ENCODE measurements at regions not wholly inside any gene's neighbourhood (a gene's known extent, or its start where the extent isn't known, plus 50 kb on each side); places are given as distances from the start of the nearest gene placed in this dataset.

DNA sequence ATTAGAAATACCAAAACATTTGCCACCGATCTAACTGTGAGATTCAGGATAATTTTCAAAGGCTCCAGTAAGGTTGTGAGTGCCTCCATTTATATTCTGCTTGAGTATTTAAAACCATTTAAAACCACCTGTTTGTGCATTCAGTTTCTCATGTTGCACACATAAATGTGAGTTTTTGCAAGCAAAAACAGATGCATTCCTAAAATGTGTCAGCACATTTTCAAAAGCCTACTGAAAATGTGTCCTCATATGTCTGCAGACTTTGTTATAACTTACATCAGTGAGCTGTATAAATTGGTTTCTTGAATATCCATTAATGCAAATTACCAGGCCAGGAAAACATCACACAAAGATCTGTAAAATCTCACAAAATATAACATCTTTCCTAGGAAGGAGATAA is 676.6 kb upstream of the EPHA7 start:
- DNase-seq (ENCODE audit: low read depth, low spot score) = no peak

GRCh38 chr6:94089941-94090340 is 670.6 kb upstream of the EPHA7 start:
- no peak for DNase-seq (ENCODE audit: low read depth, low spot score)

DNA sequence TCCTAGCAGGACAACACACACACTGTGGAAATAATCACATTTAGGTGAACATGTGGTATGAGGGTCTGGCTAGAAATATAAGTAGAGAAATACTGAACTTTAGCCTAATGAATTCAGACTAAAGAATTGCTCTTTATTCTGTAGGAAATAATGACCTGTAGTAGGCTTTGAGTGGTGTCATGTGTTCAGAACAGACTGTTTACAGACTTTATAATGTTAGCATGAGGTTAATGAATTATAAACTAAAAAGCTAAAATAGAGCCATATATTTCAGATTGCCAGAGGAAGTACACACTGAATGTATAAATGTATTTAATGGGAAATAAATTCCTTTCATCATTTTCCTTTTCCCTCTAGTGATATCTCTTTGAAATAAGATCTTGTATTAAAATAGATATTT is 669.5 kb upstream of the EPHA7 start:
- no peak for DNase-seq (ENCODE audit: low read depth, low spot score)

DNA sequence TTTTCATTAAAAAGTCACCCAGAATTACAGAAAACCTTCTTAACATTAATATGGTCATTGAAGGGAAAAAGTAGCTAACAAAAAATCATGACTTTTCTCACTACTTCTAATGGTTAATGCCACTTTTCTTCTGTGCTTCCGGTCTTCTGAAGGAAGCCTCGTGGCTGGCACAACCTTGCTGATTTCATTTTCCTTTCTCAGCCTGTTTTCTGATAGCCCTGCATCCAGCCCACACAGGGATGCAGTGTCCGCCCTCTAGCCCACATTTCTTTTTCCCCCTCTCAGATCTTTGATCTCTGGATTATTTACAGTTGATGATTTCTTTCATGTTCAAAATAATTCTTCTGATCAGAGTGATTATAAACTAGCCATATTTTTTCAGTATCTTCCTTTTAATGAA is 655.4 kb upstream of the EPHA7 start:
- DNase-seq (ENCODE audit: low read depth, low spot score) = no peak

- no peak for DNase-seq (ENCODE audit: low read depth, low spot score)
Measured at GRCh38 chr6:94071835-94072234, 652.5 kb upstream of the EPHA7 start.

DNA sequence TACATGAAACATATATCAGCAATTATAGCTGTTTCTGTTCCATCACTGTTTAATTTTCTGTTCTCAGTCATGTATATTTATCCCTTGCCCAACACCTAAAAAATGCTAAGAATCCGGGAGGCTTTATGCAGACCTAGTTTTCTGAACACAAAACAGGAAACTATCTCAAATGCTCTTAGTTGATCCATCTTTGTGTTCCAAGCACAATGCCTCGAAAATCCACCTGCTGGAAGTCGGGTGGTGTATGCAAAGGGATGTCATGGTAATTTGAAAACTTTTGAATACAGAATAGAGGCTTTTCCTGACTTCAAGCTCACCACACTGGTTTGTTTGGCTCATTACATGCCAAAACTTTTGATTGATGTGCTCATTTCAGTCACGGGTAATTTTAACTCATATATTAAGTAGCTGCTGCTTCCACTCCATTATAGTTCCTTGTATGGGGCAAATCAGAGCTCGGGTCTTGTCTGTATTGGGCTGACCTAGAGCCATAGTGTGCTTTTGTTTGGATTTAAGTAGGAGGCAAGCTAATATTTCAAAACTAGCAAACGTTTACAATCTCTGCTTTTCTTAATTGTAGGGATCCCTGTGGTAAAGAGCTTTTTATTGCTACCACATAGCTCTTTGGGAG is 646.5 kb upstream of the EPHA7 start:
- no peak for DNase-seq (ENCODE audit: low read depth, low spot score)

GRCh38 chr6:94052749-94053148 is 633.4 kb upstream of the EPHA7 start:
- DNase-seq (ENCODE audit: low read depth, low spot score) = no peak

DNA sequence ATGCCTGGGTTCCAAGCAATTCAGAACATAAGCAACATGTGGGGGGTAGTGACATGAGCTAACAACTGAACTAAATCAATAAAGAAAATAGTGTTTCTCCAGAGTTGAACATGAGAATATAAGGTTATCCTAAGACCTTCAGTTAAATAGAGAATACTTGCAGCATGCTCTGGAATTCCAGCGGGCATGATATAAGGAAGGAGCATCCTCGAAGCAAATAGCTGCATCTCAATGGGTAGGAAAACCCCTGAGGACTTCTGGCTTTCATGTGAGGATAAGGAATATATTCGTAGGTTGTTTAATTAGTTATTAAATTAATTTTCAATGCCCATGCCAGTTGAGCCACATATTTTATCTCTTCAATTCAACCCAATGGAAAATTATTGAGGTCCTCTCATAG is 631.2 kb upstream of the EPHA7 start:
- no peak for DNase-seq (ENCODE audit: low read depth, low spot score)

DNA sequence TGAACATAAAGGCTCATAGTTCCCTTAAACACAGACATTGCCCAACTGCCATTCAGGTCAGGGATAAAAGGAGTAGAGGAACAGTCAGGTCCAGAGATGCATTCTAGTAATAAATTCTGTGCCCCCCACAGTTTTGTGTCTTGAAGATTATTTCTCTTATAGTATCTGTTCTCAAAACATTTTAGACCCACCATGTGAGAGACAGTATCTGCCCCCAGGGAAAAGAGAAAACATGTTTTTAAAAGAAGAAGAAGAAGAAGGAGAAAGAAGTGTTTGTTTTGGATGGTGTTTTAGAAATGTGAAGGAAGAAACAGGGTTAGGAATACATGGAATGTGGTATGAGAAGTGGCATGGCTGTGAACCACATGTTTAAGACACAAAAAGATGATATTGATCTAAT is 629.6 kb upstream of the EPHA7 start:
- DNase-seq (ENCODE audit: low read depth, low spot score) = no peak

- no peak for DNase-seq (ENCODE audit: low read depth, low spot score)
Measured at GRCh38 chr6:94045099-94045829, 625.9 kb upstream of the EPHA7 start.

GRCh38 chr6:94041945-94042709 is 622.8 kb upstream of the EPHA7 start:
- no peak for DNase-seq (ENCODE audit: low read depth, low spot score)

DNA sequence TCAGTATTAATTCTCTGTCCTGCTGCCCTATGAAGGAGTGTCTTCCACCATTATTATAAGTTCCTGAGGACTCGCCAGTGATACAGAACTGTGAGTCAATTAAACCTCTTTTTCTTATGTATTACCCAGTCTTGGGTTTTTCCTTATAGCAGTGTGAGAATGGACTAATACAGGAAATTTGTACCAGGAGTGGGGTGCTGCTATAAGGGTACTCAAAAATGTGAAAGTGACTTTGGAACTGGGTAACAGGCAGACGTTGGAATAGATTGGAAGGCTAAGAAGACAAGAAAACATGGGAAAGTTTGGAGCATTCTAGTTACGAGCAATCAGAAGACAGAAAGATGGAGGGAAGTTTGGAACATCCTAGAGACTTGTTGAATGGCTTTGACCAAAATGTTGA is 616.7 kb upstream of the EPHA7 start:
- DNase-seq (ENCODE audit: low read depth, low spot score) = no peak

DNA sequence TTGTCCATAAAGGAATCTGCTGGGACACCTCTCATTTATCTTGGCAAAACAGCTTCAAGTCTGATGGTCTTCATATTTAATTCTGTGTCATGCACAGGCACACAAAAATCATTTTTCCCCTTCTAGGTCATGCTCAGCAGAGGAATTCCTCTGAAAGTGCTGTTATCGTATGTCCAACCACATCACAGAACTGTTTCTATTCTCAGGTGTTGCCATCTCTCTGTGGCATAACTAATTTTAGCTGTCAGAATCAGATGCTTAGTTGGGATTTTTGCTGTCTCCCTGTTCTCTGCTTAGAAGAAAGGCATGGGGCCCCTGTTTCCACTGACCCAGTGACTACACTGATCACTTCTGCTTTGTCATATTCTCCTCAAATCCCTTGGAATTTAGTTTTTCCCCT is 608.0 kb upstream of the EPHA7 start:
- no peak for DNase-seq (ENCODE audit: low read depth, low spot score)

- DNase-seq (ENCODE audit: low read depth, low spot score) = no peak
Measured at GRCh38 chr6:94026575-94026974, 607.2 kb upstream of the EPHA7 start.

- no peak for DNase-seq (ENCODE audit: low read depth, low spot score)
Measured at GRCh38 chr6:94005835-94006234, 586.5 kb upstream of the EPHA7 start.

DNA sequence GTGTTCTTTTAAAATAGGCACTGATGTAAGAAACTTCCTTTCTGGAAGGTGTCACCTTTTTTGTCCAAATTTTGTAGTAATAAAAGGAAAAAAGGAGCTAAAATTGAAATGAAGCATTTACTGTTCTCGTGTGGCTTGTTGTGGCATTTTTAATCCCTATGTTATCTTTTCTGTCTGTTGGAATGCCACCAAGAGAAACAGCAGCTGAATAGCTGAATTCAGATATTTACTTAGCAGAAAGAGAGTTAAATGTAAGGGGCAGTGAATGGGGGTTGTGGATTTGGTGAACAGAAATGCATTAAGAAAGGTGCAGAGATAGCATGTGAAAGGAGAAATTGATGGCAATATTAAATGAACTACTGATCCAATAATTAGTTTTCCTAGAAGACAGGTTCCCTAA is 573.6 kb upstream of the EPHA7 start:
- DNase-seq (ENCODE audit: low read depth, low spot score) = no peak

DNA sequence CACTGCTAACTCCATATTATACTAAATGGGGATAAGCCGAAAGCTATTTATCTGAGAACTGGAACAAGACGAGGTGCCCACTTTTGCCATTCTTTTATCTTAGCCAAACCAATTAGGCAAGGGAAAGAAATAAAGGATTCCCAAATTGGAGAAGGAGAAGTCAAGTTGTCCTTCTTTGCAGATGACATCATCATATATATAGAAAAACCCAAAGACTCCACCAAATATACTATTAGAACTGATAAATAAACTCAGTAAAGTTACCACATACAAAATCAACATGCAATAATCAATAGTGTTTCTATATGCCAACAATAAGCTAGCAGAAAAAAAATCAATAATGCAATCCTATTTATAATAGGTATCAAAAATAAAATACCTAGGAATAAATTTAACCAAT is 570.3 kb upstream of the EPHA7 start:
- DNase-seq (ENCODE audit: low read depth, low spot score) = no peak

DNA sequence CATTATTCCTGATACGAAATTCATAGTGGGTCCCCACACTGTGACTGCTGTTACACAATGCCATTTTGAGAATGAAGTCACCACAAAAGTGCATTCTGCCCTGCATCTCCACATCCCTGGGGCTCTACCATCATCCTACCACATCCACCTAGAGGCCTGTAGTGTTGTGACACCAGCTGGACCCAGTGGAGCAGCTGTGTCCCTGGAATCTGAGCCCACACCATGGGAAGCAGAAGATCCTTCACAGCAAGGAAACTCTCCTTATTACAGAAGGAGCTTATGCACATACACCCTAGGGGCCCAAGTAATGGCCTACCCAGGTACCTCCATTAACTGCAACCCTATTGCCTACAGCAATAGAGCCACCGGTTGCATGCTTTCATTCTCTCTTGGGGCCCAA is 566.6 kb upstream of the EPHA7 start:
- DNase-seq (ENCODE audit: low read depth, low spot score) = no peak

DNA sequence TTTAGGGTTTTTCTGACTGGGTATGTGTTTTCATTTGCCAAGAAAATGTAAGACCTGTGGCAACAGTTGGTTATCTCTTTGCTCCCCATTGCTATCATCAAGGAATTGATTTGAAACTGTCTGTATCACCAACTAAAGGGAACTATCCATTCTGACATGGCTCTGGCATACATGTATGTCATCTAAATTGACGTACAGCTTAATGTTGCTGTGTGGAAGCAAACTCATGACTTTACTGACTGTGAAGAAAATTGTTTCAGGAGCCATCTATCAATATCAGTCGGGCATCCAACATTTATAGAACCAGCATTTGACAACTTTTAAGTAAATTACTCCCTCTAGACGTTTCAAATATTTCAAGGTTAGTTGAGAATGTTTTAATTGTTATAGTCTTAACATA is 555.8 kb upstream of the EPHA7 start:
- no peak for DNase-seq (ENCODE audit: low read depth, low spot score)

- DNase-seq (ENCODE audit: low read depth, low spot score) = no peak
Measured at GRCh38 chr6:93974332-93974731, 555.0 kb upstream of the EPHA7 start.

- no peak for DNase-seq (ENCODE audit: low read depth, low spot score)
Measured at GRCh38 chr6:93972791-93973190, 553.4 kb upstream of the EPHA7 start.

DNA sequence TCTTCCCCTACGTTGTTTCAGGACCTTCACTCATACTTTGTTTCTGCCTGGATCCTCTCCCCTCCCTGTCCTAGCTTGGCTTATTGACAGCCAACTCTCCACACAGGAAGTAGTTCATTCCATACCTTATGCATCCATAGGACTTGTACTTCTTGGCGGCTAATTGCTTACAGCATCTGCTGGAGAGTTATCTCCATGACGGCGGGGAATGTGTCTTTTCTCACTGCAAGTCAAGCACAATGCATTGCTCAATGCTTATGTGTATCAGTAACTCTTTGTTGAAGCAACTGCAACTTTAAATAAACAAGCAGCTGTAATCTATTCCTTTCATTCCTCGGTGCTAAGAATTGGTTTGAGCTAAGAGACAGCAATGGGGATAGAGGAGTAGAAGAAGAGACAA is 551.3 kb upstream of the EPHA7 start:
- DNase-seq (ENCODE audit: low read depth, low spot score) = no peak

DNA sequence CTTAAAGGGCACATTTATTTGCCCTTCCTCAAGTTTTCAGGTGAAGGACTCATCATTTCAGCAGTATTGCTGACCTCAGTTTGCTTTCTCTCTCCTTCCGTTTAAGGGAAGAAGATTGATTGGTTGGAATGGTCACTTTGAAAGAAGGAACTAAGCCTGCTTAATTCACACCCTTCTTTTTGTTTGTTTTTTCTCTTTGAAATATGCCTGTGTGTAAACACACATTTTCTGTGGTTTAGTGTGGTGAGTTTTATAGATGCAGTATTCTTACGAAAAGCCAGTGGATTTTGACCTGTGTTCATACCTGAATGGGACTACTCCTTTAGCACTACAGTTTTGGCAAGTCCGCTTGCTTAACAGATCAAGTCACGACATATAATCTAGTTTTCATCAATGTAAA is 548.8 kb upstream of the EPHA7 start:
- DNase-seq (ENCODE audit: low read depth, low spot score) = no peak

All from ELF-1 (cell line).